ENCODE measurements at regions not wholly inside any gene's neighbourhood (a gene's known extent, or its start where the extent isn't known, plus 50 kb on each side); places are given as distances from the start of the nearest gene placed in this dataset.
"Not testable (repeated sequence)": the region's sequence is repeated elsewhere in the genome, so short reads cannot be mapped to it uniquely, and the experiment has no call there.

GRCh38 chr1:94362466-94363058 is 55.6 kb upstream of the ABCD3 start:
- peak; percentile 45 for DNase-seq

- no peak for DNase-seq
These were observed 59.3 kb upstream of the ABCD3 start for GRCh38 chr1:94358630-94359599.

GRCh38 chr1:94357661-94358060 is 60.5 kb upstream of the ABCD3 start:
- DNase-seq = no peak

GRCh38 chr1:94355485-94355980 is 62.7 kb upstream of the ABCD3 start:
- DNase-seq = no peak

GRCh38 chr1:94351481-94351880 is 66.7 kb upstream of the ABCD3 start:
- DNase-seq = no peak

GRCh38 chr1:94350350-94350924 is 67.8 kb upstream of the ABCD3 start:
- DNase-seq = no peak

- no peak for DNase-seq
These were observed 68.3 kb upstream of the ABCD3 start for GRCh38 chr1:94349853-94350252.

- DNase-seq = not testable (repeated sequence)
These were observed 69.8 kb upstream of the ABCD3 start for GRCh38 chr1:94348386-94348785.

- DNase-seq = no peak
These were observed 73.0 kb upstream of the ABCD3 start for GRCh38 chr1:94345148-94345721.

- DNase-seq = no peak
These were observed 75.8 kb upstream of the ABCD3 start for GRCh38 chr1:94342416-94342815.

GRCh38 chr1:94339206-94339927 is 78.8 kb upstream of the ABCD3 start:
- no peak for DNase-seq

GRCh38 chr1:94336991-94337390 is 81.2 kb upstream of the ABCD3 start:
- no peak for DNase-seq

GRCh38 chr1:94335950-94336349 is 82.2 kb upstream of the ABCD3 start:
- peak; percentile 88 for DNase-seq

- no peak for DNase-seq
These were observed 82.7 kb upstream of the ABCD3 start for GRCh38 chr1:94335447-94335846.

GRCh38 chr1:94334764-94335163 is 83.4 kb upstream of the ABCD3 start:
- DNase-seq = no peak

- DNase-seq = no peak
These were observed 85.2 kb upstream of the ABCD3 start for GRCh38 chr1:94332952-94333351.

GRCh38 chr1:94332516-94332915 is 85.7 kb upstream of the ABCD3 start:
- no peak for DNase-seq

- DNase-seq = peak; percentile 34
These were observed 88.2 kb upstream of the ABCD3 start for GRCh38 chr1:94329986-94330385.

GRCh38 chr1:94329276-94329675 is 88.9 kb upstream of the ABCD3 start:
- no peak for DNase-seq

- DNase-seq = peak; percentile 49
These were observed 89.8 kb upstream of the ARHGAP29 start for GRCh38 chr1:94327001-94327690.

- no peak for DNase-seq
These were observed 88.9 kb upstream of the ARHGAP29 start for GRCh38 chr1:94326329-94326728.

Measured in fibroblast of skin of right biceps (primary cell).